Lower leg skin (tissue), 3 donors: ENCODE measurements at regions not wholly inside any gene's neighbourhood (a gene's known extent, or its start where the extent isn't known, plus 50 kb on each side); places are given as distances from the start of the nearest gene placed in this dataset.

ENCODE experiments used
- POLR2A ChIP-seq, 2 donors: fragments of 450-650 bp; IDR thresholded peaks; one replicate each; pipeline ENCODE4 v1.6.1; 2016 to 2017; ENCODE audit warnings: antibody characterized with exemption in 2 of 2, mild to moderate bottlenecking in 1 of 2, moderate library complexity in 1 of 2
- TF ChIP-seq, protein P1 (sequence below), 3 donors: fragments of 450-650 bp; IDR thresholded peaks; one replicate each; pipeline ENCODE4 v1.5.1; 2016; ENCODE audit warnings: antibody characterized with exemption in 3 of 3, mild to moderate bottlenecking in 3 of 3, moderate library complexity in 2 of 3

DNA sequence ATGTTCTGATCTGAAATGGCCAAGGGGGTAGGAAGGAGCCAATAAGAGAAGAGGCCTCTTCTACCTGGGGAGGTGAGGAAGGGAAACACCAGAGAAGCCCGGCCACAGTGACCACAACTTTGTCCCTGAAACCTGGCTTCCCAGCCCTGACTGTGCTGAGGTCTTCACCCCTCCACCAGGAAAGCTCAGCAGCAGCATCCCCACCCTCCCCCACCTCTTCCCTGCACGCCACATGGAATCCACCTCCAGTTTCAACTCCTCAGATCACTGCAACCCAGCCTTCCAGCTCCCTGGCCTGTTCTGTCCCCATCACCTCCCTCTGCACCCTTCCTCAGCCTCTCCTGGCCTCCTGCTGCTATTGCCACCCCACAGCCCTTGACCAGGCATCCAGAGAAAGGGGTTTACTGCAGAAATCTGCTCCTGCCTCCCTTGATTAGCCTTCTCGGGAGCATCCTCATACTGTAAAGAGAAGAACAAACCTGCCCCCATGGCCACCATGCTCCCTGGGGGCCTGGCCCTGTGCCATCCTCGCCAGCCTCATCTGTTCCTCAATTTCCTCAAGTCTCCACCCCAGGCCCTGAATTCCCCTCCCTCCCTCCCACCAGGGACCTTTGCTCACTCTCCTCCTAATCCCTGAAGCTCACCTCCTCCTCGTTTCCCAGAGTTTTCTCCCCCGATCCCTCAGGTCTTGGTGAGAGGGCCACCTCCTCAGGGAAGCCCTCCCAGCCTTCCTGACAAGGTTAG, 450.9 kb downstream of the MATN1 start:
- TF ChIP-seq POLR2A (IDR thresholded peaks at IDR 0.05) = no peak
- TF ChIP-seq, protein P1, sequence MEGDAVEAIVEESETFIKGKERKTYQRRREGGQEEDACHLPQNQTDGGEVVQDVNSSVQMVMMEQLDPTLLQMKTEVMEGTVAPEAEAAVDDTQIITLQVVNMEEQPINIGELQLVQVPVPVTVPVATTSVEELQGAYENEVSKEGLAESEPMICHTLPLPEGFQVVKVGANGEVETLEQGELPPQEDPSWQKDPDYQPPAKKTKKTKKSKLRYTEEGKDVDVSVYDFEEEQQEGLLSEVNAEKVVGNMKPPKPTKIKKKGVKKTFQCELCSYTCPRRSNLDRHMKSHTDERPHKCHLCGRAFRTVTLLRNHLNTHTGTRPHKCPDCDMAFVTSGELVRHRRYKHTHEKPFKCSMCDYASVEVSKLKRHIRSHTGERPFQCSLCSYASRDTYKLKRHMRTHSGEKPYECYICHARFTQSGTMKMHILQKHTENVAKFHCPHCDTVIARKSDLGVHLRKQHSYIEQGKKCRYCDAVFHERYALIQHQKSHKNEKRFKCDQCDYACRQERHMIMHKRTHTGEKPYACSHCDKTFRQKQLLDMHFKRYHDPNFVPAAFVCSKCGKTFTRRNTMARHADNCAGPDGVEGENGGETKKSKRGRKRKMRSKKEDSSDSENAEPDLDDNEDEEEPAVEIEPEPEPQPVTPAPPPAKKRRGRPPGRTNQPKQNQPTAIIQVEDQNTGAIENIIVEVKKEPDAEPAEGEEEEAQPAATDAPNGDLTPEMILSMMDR (IDR thresholded peaks at IDR 0.05) = no peak
